ENCODE measurements at regions not wholly inside any gene's neighbourhood (a gene's known extent, or its start where the extent isn't known, plus 50 kb on each side); places are given as distances from the start of the nearest gene placed in this dataset.

- WGBS (ENCODE audit: insufficient coverage, low coverage, missing lambda C conversion rate), result 0% methylated on average over 3 of the region's 3 CpGs
- no peak overlapping the region for H3K27ac ChIP-seq (ENCODE audit: extremely low read depth, low read depth, low read length)
- in situ Hi-C loops (cut with MboI), result no loop called here
- H3K9me1 ChIP-seq (ENCODE audit: control insufficient read depth, insufficient read depth, low read length), result no peaks in the 10 kb centered on the region
- H4K20me1 ChIP-seq (replicated peaks; ENCODE audit: control insufficient read depth, insufficient read depth, low read length), result no peaks in the 10 kb centered on the region
- ATAC-seq (no peak), DNase-seq (ENCODE audit: extremely low read depth in 1 of 4, low spot score in 3 of 4) (no peak), FAIRE-seq (no peak)
- no peaks in the 10 kb centered on the region for H3K79me2 ChIP-seq (ENCODE audit: control insufficient read depth, insufficient read depth, low read length)
- no peaks in the 10 kb centered on the region for H3K36me3 ChIP-seq (ENCODE audit: control insufficient read depth, insufficient read depth, low read length)
- intact Hi-C loops (cut with micrococcal nuclease), result no loop called here
- no peak for TF ChIP-seq THRB (CRISPR knock-in tag; conservative IDR thresholded peaks at IDR 0.05)
- TF ChIP-seq MYBL2 (IDR thresholded peaks at IDR 0.05; ENCODE audit: low read depth), result no peak
- no peak for TF ChIP-seq MYBL2 (CRISPR knock-in tag; IDR thresholded peaks at IDR 0.05; ENCODE audit: borderline replicate concordance)
- no peak for TF ChIP-seq CEBPB (tag; IDR thresholded peaks at IDR 0.05)
- TF ChIP-seq CBX3 (IDR thresholded peaks at IDR 0.05; ENCODE audit: borderline replicate concordance in 1 of 2, low read length in 2 of 2), result no peak
- no peak for TF ChIP-seq CREB1 (IDR thresholded peaks at IDR 0.05)
- no peak for TF ChIP-seq CREB1 (CRISPR knock-in tag; IDR thresholded peaks at IDR 0.05)
- no peak for TF ChIP-seq RBM39 (optimal IDR thresholded peaks at IDR 0.05; ENCODE audit: low read depth, low read length)
- no peak overlapping the region for H3K4me2 ChIP-seq (ENCODE audit: insufficient read depth, low read length)
- H3K27me3 ChIP-seq (ENCODE audit: control insufficient read depth in 2 of 2, insufficient read depth in 2 of 2, low read length in 2 of 2), result no peaks in the 10 kb centered on the region
- H3K9ac ChIP-seq (ENCODE audit: insufficient read depth in 1 of 2, low read depth in 2 of 2, low read length in 2 of 2), result no peak overlapping the region
- H2AFZ ChIP-seq (ENCODE audit: low read depth, low read length), result no peak overlapping the region
- H3K4me3 ChIP-seq, result no peak overlapping the region
- H3K4me1 ChIP-seq (replicated peaks in 1 of 2; ENCODE audit: control insufficient read depth in 2 of 2, insufficient read depth in 2 of 2, low read length in 2 of 2), result no peaks in the 10 kb centered on the region
- POLR2A ChIA-PET, result no interaction called here
- no peaks in the 10 kb centered on the region; the same call in 1 of the 2 replicates for H3K9me3 ChIP-seq (replicated peaks; ENCODE audit: control insufficient read depth, insufficient read depth, low read depth, low read length)
- CTCF ChIA-PET (ENCODE audit: low intra/inter-chr PET ratio), result no interaction called here
- no TSS peak for BruUV-seq (replicated peaks)
Observed at GRCh38 chr21:28235169-28235895, 757.3 kb downstream of the LTN1 start.
